Small intestine (tissue), 7 donors: ENCODE measurements at regions not wholly inside any gene's neighbourhood (a gene's known extent, or its start where the extent isn't known, plus 50 kb on each side); places are given as distances from the start of the nearest gene placed in this dataset.

Source experiments
- DNase-seq, 2 donors: peaks; one replicate each; pipeline versions ENCODE4 v3.0.0 to v3.0.0-alpha.2; 2013
- FAIRE-seq: peaks from 2 replicates; lab custom pipeline; 2012; peaks lifted over from hg19 to GRCh38; lab: Jason Lieb, UNC
- H3K27ac ChIP-seq, 3 donors: one replicate each; pipeline ENCODE4 v1.5.1; 2013; ENCODE audit warnings: low read length in 2 of 3, mild to moderate bottlenecking in 2 of 3, control low read depth in 1 of 3, inconsistent platforms in 1 of 3, low read depth in 1 of 3, moderate library complexity in 1 of 3
- H3K27me3 ChIP-seq, 3 donors: one replicate each; pipeline ENCODE4 v1.6.1; 2013; ENCODE audit warnings: low read length in 3 of 3, inconsistent platforms in 1 of 3; ENCODE audit not compliant: control insufficient read depth in 3 of 3, insufficient read depth in 3 of 3
- H3K36me3 ChIP-seq, 3 donors: one replicate each; pipeline ENCODE4 v1.6.1; 2013; ENCODE audit warnings: low read length in 3 of 3, inconsistent platforms in 1 of 3, low read depth in 1 of 3, mild to moderate bottlenecking in 1 of 3, moderate library complexity in 1 of 3; ENCODE audit not compliant: control insufficient read depth in 3 of 3, insufficient read depth in 2 of 3
- H3K4me1 ChIP-seq, 3 donors: one replicate each; pipeline ENCODE4 v1.6.1; 2013; ENCODE audit warnings: low read length in 2 of 3, inconsistent platforms in 1 of 3, low read depth in 1 of 3, mild to moderate bottlenecking in 1 of 3, moderate library complexity in 1 of 3; ENCODE audit not compliant: control insufficient read depth in 3 of 3, insufficient read depth in 2 of 3
- H3K4me3 ChIP-seq, 3 donors: one replicate each; pipeline ENCODE4 v1.5.1; 2013; ENCODE audit warnings: low read length in 3 of 3, control low read depth in 1 of 3, inconsistent platforms in 1 of 3, low read depth in 1 of 3, mild to moderate bottlenecking in 1 of 3, moderate library complexity in 1 of 3
- H3K9me3 ChIP-seq, 2 donors: one replicate each; pipeline ENCODE4 v1.6.1; 2013; ENCODE audit warnings: low read depth in 1 of 2, low read length in 1 of 2; ENCODE audit not compliant: control insufficient read depth in 2 of 2, insufficient read depth in 1 of 2
- WGBS, 3 donors: extraction: QIAGEN DNeasy Blood & Tissue Kit; methylation state at CpG; one replicate each; pipeline ENCODE4 v1.1.7; 2013; 5-methylcytosine and 5-hydroxymethylcytosine counted together
- donor health status: healthy with polysubstance abuse.
- donor health status: control.
- donor health status: control.
- donor health status: Bipolar disorder and iron deficiency.
- donor health status: healthy.

- FAIRE-seq: no peak
- Histone ChIP-seq H3K27ac (no peak overlapping the region), H3K4me1 (no peaks in the 10 kb centered on the region), H3K4me3 (no peak overlapping the region), H3K27me3 (no peaks in the 10 kb centered on the region), H3K9me3 (peaks cover 0 to under 1% of the 10 kb centered on the region in 2 donors), H3K36me3 (no peaks in the 10 kb centered on the region)
- 62 to 77% (median 65%) methylated on average over 2 of the region's 2 CpGs for WGBS, 3 donors
- DNase-seq: no peak
Measured at GRCh38 chr6:98156580-98156979, 677.8 kb upstream of the POU3F2 start.

GRCh38 chr6:98179606-98180005 lies 654.8 kb upstream of the POU3F2 start:
- DNase-seq (no peak), FAIRE-seq (no peak)
- Histone ChIP-seq H3K4me3 (no peak overlapping the region), H3K9me3 (no peaks in the 10 kb centered on the region), H3K27me3 (no peaks in the 10 kb centered on the region), H3K36me3 (no peaks in the 10 kb centered on the region), H3K4me1 (no peaks in the 10 kb centered on the region), H3K27ac (no peak overlapping the region)
- 90 to 92% (median 90%) methylated on average over 8 of the region's 8 CpGs for WGBS, 3 donors

GRCh38 chr6:98200084-98200483 lies 634.3 kb upstream of the POU3F2 start:
- Histone ChIP-seq H3K9me3 (no peaks in the 10 kb centered on the region), H3K27me3 (no peaks in the 10 kb centered on the region), H3K27ac (no peak overlapping the region), H3K4me1 (no peaks in the 10 kb centered on the region), H3K4me3 (no peak overlapping the region), H3K36me3 (no peaks in the 10 kb centered on the region)
- no peak for DNase-seq
- 42 to 73% (median 56%) methylated on average over 3 of the region's 3 CpGs for WGBS, 3 donors
- FAIRE-seq: no peak

- WGBS, 3 donors: 37 to 47% (median 46%) methylated on average over 2 of the region's 2 CpGs
- H3K36me3 ChIP-seq: no peaks in the 10 kb centered on the region
- no peak overlapping the region for H3K27ac ChIP-seq
- no peaks in the 10 kb centered on the region for H3K27me3 ChIP-seq
- H3K9me3 ChIP-seq: no peaks in the 10 kb centered on the region
- H3K4me3 ChIP-seq: no peak overlapping the region
- DNase-seq: peak in 1 of 2 donors; percentile 5
- no peaks in the 10 kb centered on the region for H3K4me1 ChIP-seq
- no peak for FAIRE-seq
Measured at GRCh38 chr6:98203170-98203806, 631.1 kb upstream of the POU3F2 start.

GRCh38 chr6:98212468-98212867 lies 621.9 kb upstream of the POU3F2 start:
- H3K4me1 ChIP-seq: no peaks in the 10 kb centered on the region
- no peak for FAIRE-seq
- 64 to 71% (median 70%) methylated on average over 2 of the region's 2 CpGs for WGBS, 3 donors
- no peak for DNase-seq
- H3K9me3 ChIP-seq: no peaks in the 10 kb centered on the region
- no peaks in the 10 kb centered on the region for H3K27me3 ChIP-seq
- no peaks in the 10 kb centered on the region for H3K36me3 ChIP-seq
- no peak overlapping the region for H3K4me3 ChIP-seq
- H3K27ac ChIP-seq: no peak overlapping the region

- no peak for FAIRE-seq
Measured at GRCh38 chr6:98215531-98215930, 618.8 kb upstream of the POU3F2 start.

GRCh38 chr6:98230250-98230649 lies 604.1 kb upstream of the POU3F2 start:
- Histone ChIP-seq H3K4me3 (no peak overlapping the region), H3K4me1 (no peaks in the 10 kb centered on the region), H3K36me3 (no peaks in the 10 kb centered on the region), H3K27me3 (no peaks in the 10 kb centered on the region), H3K27ac (no peak overlapping the region), H3K9me3 (peaks cover 0 to 3% of the 10 kb centered on the region in 2 donors)
- 24 to 37% (median 35%) methylated on average over 1 of the region's 1 CpG for WGBS, 3 donors
- DNase-seq (no peak), FAIRE-seq (no peak)

More at GRCh38 chr6:98215531-98215930, 618.8 kb upstream of the POU3F2 start:
- H3K27ac ChIP-seq: no peak overlapping the region
- no peaks in the 10 kb centered on the region for H3K4me1 ChIP-seq
- no peak for DNase-seq
- H3K27me3 ChIP-seq: no peaks in the 10 kb centered on the region
- H3K4me3 ChIP-seq: no peak overlapping the region
- no peaks in the 10 kb centered on the region for H3K9me3 ChIP-seq
- no peaks in the 10 kb centered on the region for H3K36me3 ChIP-seq

- H3K27me3 ChIP-seq: no peaks in the 10 kb centered on the region
- H3K27ac ChIP-seq: no peak overlapping the region
- WGBS, 3 donors: 51 to 64% (median 58%) methylated on average over 3 of the region's 3 CpGs
- no peaks in the 10 kb centered on the region for H3K9me3 ChIP-seq
- H3K4me1 ChIP-seq: no peaks in the 10 kb centered on the region
- H3K36me3 ChIP-seq: no peaks in the 10 kb centered on the region
- DNase-seq (no peak), FAIRE-seq (no peak)
- H3K4me3 ChIP-seq: no peak overlapping the region
Measured at GRCh38 chr6:98239057-98239456, 595.3 kb upstream of the POU3F2 start.

GRCh38 chr6:98241630-98242029 lies 592.7 kb upstream of the POU3F2 start:
- no peak for FAIRE-seq

More at GRCh38 chr6:98241630-98242029, 592.7 kb upstream of the POU3F2 start:
- H3K27me3 ChIP-seq: no peaks in the 10 kb centered on the region
- H3K9me3 ChIP-seq: no peaks in the 10 kb centered on the region
- H3K36me3 ChIP-seq: no peaks in the 10 kb centered on the region
- H3K27ac ChIP-seq: no peak overlapping the region
- H3K4me1 ChIP-seq: no peaks in the 10 kb centered on the region
- 58 to 74% (median 60%) methylated on average over 1 of the region's 1 CpG for WGBS, 3 donors
- DNase-seq: no peak
- no peak overlapping the region for H3K4me3 ChIP-seq
